GM13976 (cell line): ENCODE measurements at regions not wholly inside any gene's neighbourhood (a gene's known extent, or its start where the extent isn't known, plus 50 kb on each side); places are given as distances from the start of the nearest gene placed in this dataset.

Source experiments
- DNase-seq: peaks from one replicate; pipeline ENCODE4 v3.0.0; 2012; ENCODE audit warnings: low spot score
- in situ Hi-C: fragments of 300-500 bp; cut with MboI; formaldehyde crosslinking; loops from one replicate; pipeline ENCODE4 v1.12.0; 2022; ENCODE audit warnings: low sequenced_read_pairs, mixed read lengths, inconsistent platforms; ENCODE audit not compliant: unreplicated experiment
- TF ChIP-seq, protein P1 (sequence below): IDR thresholded peaks from 2 replicates; pipeline ENCODE4 v1.5.1; 2012; ENCODE audit warnings: borderline replicate concordance, mild to moderate bottlenecking; ENCODE audit not compliant: insufficient read depth; ENCODE audit errors: extremely low read depth, missing control alignments, control extremely low read depth

GRCh38 chr10:108662975-108663374 lies 1260.3 kb downstream of the XPNPEP1 start:
- no peak for DNase-seq
- TF ChIP-seq, protein P1, sequence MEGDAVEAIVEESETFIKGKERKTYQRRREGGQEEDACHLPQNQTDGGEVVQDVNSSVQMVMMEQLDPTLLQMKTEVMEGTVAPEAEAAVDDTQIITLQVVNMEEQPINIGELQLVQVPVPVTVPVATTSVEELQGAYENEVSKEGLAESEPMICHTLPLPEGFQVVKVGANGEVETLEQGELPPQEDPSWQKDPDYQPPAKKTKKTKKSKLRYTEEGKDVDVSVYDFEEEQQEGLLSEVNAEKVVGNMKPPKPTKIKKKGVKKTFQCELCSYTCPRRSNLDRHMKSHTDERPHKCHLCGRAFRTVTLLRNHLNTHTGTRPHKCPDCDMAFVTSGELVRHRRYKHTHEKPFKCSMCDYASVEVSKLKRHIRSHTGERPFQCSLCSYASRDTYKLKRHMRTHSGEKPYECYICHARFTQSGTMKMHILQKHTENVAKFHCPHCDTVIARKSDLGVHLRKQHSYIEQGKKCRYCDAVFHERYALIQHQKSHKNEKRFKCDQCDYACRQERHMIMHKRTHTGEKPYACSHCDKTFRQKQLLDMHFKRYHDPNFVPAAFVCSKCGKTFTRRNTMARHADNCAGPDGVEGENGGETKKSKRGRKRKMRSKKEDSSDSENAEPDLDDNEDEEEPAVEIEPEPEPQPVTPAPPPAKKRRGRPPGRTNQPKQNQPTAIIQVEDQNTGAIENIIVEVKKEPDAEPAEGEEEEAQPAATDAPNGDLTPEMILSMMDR: no peak
- in situ Hi-C loops: no loop called here

- TF ChIP-seq, protein P1: no peak
- in situ Hi-C loops: no loop called here
- DNase-seq: no peak
Measured at GRCh38 chr10:108655057-108655456, 1268.3 kb downstream of the XPNPEP1 start.

DNA sequence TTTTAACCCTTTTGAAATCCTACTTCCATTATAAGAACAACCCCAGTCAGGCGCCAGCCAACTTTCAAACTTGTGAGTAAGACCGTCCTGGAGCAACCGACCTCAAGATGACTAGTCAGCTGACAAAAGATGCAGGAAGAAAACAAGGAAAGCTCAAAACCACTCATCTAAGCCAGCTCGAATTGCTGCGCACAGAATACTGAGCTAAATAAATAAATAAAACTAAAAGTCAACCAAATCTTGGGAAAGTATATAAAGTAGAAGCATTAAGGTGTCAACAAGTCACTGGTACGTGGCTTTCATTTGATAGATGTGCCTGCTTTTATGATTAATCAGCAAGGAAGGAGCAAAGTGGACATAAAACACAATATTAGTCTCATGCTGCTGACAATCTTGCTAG lies 1269.8 kb downstream of the XPNPEP1 start:
- TF ChIP-seq, protein P1: no peak
- in situ Hi-C loops: no loop called here
- DNase-seq: no peak

DNA sequence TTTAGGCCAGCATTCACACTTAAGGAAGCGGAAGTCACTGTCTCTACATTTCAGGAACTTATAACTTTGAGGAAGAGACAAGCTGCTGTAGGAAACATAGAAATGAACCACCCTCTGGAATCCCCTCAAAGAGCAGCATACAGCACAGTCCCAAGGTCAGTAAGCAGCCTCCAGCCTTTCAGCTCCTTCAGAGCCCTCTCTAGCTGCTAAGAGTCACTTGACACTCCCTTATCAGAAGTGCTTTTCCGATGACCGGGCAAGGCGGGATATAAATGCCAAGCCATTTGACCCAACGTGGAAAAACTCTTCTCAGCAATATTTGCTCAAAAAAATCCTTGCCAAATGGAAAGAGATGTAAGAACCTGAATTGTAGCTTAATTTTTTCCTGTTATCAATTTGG lies 1284.3 kb downstream of the XPNPEP1 start:
- TF ChIP-seq, protein P1: no peak
- in situ Hi-C loops: no loop called here
- no peak for DNase-seq

DNA sequence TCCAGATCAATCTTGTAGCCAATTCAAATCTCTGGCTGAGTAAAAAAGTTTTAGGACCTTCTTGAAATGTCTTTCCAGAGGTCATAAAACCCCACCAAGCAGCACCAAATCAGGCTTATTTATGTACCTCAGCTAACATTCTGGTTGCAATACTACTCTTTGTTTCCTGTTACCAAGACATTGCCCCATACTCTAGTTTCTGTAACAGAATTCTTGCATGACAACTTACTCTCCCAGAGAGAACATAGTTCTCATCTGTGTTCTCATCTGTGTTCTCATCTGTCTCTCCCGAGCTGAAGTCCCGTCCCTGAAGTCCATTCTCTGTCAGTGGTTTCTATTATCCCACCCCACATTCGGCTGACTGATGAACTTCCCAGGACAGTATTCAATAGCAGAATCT lies 1285.1 kb downstream of the XPNPEP1 start:
- TF ChIP-seq, protein P1: no peak
- in situ Hi-C loops: no loop called here
- no peak for DNase-seq

DNA sequence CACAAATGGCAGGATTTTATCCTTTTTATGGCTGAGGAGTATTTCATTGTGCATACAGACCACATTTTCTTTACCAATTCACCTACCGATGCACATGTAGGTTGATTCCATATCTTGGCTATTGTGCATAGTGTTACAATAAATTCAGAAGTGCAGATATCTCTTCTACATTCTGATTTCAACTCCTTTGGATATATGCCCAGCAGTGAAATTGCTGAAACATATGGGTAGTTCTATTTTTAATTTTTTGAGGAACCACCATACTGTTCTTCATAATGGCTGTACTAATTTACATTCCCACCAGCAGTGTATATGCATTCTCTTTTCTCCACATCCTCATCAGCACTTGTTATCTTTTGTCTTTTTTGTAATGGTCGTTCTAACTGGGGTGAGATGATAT lies 1290.3 kb downstream of the XPNPEP1 start:
- no peak for DNase-seq
- in situ Hi-C loops: no loop called here
- TF ChIP-seq, protein P1: no peak

DNA sequence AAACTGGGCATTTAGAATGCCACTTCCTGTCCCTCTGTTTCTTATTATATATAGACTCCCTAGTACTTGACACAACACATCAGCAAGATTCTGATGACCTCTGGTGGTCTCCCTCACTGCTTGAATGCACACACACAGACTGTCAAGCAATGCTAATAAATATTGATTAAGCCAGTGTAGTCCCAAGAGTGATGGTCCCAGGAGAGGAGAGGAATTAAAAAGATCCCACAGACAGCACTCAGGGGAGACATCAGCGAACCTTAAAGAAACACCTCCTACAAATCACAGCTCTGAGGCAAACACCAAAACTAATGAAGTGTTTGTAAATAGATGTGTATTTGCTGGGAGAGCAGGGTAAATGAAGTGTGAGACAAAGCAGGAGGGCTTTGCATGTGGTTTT lies 1291.2 kb downstream of the XPNPEP1 start:
- in situ Hi-C loops: no loop called here
- TF ChIP-seq, protein P1: no peak
- DNase-seq: no peak
